DND-41 (cell line): ENCODE measurements at regions not wholly inside any gene's neighbourhood (a gene's known extent, or its start where the extent isn't known, plus 50 kb on each side); places are given as distances from the start of the nearest gene placed in this dataset.

Experiments
- ATAC-seq: fragments of 200-7000 bp; cut with Tn5 transposase; 3 replicates; pipeline ENCODE4 v1.9.1; 2021; ENCODE audit warnings: low read depth; ENCODE audit not compliant: insufficient read depth
- DNase-seq: peaks from one replicate; pipeline ENCODE4 v3.0.0-alpha.2; 2020
- H2AFZ ChIP-seq: 2 replicates; pipeline ENCODE4 v1.6.0; 2012; ENCODE audit warnings: low read depth, low read length
- H3K27ac ChIP-seq: 2 replicates; pipeline ENCODE4 v1.5.1; 2012; ENCODE audit warnings: low read length, inconsistent platforms
- H3K27me3 ChIP-seq: fragments of 200-600 bp; sonication (generic); 2 replicates; pipeline ENCODE4 v1.6.0; 2012; ENCODE audit warnings: low read length, mild to moderate bottlenecking, inconsistent platforms; ENCODE audit not compliant: insufficient read depth, poor library complexity
- H3K36me3 ChIP-seq: 2 replicates; pipeline ENCODE4 v1.5.1; 2012; ENCODE audit warnings: low read length, inconsistent platforms; ENCODE audit not compliant: insufficient read depth
- H3K4me1 ChIP-seq: 2 replicates; pipeline ENCODE4 v1.5.1; 2012; ENCODE audit warnings: mild to moderate bottlenecking, low read length; ENCODE audit not compliant: insufficient read depth
- H3K4me2 ChIP-seq: 2 replicates; pipeline ENCODE4 v1.6.0; 2012; ENCODE audit warnings: mild to moderate bottlenecking, moderate library complexity, low read length, inconsistent platforms; ENCODE audit not compliant: insufficient read depth
- H3K4me3 ChIP-seq, 2 experiments: fragments of 200-600 bp in 1 of 2; shearing (Covaris generic) in 1 of 2; 2 replicates each; pipeline ENCODE4 v1.5.1; 2012 to 2016; ENCODE audit warnings: inconsistent platforms in 2 of 2, low read length in 2 of 2, mild to moderate bottlenecking in 2 of 2, low read depth in 1 of 2, moderate library complexity in 1 of 2
- H3K79me2 ChIP-seq: 2 replicates; pipeline ENCODE4 v1.6.0; 2012; ENCODE audit warnings: low read length, inconsistent platforms; ENCODE audit not compliant: insufficient read depth
- H3K9ac ChIP-seq: 2 replicates; pipeline ENCODE4 v1.6.0; 2012; ENCODE audit warnings: low read depth, mild to moderate bottlenecking, inconsistent platforms, low read length, moderate library complexity
- H3K9me3 ChIP-seq: 2 replicates; pipeline ENCODE4 v1.5.1; 2012; ENCODE audit warnings: low read length, moderate library complexity, mild to moderate bottlenecking, inconsistent platforms; ENCODE audit not compliant: insufficient read depth, severe bottlenecking
- H4K20me1 ChIP-seq: 2 replicates; pipeline ENCODE4 v1.6.0; 2012; ENCODE audit warnings: low read length; ENCODE audit not compliant: insufficient read depth
- EZH2 ChIP-seq: IDR thresholded peaks from 3 replicates; pipeline ENCODE4 v1.6.1; 2012; ENCODE audit warnings: borderline replicate concordance, low read depth, mild to moderate bottlenecking, moderate library complexity, low read length, inconsistent platforms; ENCODE audit not compliant: severe bottlenecking
- TF ChIP-seq, protein P1 (sequence below): IDR thresholded peaks from 2 replicates; pipeline ENCODE4 v1.5.1; 2012; ENCODE audit warnings: borderline replicate concordance, low read length, moderate library complexity, mild to moderate bottlenecking; ENCODE audit not compliant: poor library complexity, severe bottlenecking; ENCODE audit errors: extremely low read depth

DNA sequence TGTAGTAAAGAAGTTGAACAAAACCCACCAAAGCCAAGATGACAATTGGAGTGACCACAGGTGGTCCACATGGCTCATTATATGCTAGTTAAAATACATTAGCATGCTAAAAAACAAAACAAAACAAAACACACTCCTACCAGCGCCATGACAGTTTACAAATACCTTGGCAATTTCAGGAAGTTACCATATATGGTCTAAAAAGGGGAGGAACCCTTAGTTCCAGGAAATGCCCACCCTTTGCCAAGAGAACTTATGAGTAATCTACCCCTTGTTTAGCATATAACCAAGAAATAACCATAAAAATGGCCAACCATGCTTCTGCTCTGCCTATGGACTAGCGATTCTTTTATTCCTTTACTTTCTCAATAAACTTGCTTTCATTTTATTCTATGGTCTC, 979.1 kb upstream of the POT1 start:
- no peak overlapping the region for H3K9ac ChIP-seq
- ATAC-seq (no peak), DNase-seq (no peak)
- H3K4me1 ChIP-seq: no peaks in the 10 kb centered on the region
- no peaks in the 10 kb centered on the region for H3K9me3 ChIP-seq
- no peaks in the 10 kb centered on the region for H3K36me3 ChIP-seq
- H3K4me2 ChIP-seq: no peak overlapping the region
- no peak overlapping the region for H2AFZ ChIP-seq
- H4K20me1 ChIP-seq: no peaks in the 10 kb centered on the region
- no peaks in the 10 kb centered on the region for H3K79me2 ChIP-seq
- H3K27me3 ChIP-seq: no peaks in the 10 kb centered on the region
- TF ChIP-seq, protein P1, sequence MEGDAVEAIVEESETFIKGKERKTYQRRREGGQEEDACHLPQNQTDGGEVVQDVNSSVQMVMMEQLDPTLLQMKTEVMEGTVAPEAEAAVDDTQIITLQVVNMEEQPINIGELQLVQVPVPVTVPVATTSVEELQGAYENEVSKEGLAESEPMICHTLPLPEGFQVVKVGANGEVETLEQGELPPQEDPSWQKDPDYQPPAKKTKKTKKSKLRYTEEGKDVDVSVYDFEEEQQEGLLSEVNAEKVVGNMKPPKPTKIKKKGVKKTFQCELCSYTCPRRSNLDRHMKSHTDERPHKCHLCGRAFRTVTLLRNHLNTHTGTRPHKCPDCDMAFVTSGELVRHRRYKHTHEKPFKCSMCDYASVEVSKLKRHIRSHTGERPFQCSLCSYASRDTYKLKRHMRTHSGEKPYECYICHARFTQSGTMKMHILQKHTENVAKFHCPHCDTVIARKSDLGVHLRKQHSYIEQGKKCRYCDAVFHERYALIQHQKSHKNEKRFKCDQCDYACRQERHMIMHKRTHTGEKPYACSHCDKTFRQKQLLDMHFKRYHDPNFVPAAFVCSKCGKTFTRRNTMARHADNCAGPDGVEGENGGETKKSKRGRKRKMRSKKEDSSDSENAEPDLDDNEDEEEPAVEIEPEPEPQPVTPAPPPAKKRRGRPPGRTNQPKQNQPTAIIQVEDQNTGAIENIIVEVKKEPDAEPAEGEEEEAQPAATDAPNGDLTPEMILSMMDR: no peak
- no peak for TF ChIP-seq EZH2
- H3K27ac ChIP-seq: no peak overlapping the region
- H3K4me3 ChIP-seq: no peak overlapping the region

DNA sequence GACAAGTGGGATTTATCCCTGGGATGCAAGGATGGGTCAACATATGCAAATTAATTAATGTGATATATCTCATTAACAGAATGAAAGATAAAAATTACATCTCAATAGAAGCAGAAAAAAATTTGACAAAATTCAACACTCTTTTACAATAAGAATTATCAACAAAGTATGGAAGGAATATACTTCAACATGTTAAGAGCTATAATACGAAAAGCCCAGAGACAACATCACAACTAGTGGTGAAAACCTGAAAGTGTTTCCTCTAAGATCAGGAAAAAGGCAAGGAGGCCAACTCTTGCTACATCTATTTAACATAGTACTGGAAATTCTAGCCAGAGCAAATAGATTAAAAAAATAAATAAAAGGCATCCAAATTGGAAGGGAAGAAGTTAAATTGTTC, 970.0 kb upstream of the POT1 start:
- Histone ChIP-seq H4K20me1 (no peaks in the 10 kb centered on the region), H3K4me1 (no peaks in the 10 kb centered on the region), H3K9me3 (no peaks in the 10 kb centered on the region), H3K79me2 (no peaks in the 10 kb centered on the region), H3K27me3 (no peaks in the 10 kb centered on the region), H2AFZ (no peak overlapping the region), H3K9ac (no peak overlapping the region), H3K36me3 (no peaks in the 10 kb centered on the region), H3K4me2 (no peak overlapping the region), H3K4me3 (no peak overlapping the region), H3K27ac (no peak overlapping the region)
- DNase-seq: no peak
- ATAC-seq: no peak
- TF ChIP-seq, protein P1: no peak
- no peak for TF ChIP-seq EZH2

DNA sequence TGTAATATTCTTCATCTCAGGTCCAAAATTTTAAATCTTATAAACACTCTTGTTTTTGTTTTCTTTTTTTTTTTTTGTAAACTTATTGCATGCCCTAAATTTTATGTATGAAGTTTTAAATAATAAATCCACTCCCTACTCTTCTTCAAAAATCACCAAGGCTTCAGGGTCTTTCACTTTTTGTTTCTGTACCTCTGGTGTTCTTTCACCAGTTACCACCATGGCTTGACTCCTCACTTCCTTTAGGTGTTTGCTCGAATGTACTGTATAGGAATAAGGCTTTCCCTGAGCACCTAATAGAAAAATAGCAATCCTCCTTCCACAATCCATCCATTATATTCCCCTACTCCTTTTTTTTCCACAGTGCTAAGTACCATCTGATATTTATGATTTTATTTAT, 962.8 kb upstream of the POT1 start:
- DNase-seq (no peak), ATAC-seq (no peak)
- H4K20me1 ChIP-seq: no peaks in the 10 kb centered on the region
- H3K27me3 ChIP-seq: no peaks in the 10 kb centered on the region
- no peak overlapping the region for H3K27ac ChIP-seq
- H3K9ac ChIP-seq: no peak overlapping the region
- no peaks in the 10 kb centered on the region for H3K4me1 ChIP-seq
- no peak overlapping the region for H3K4me3 ChIP-seq
- TF ChIP-seq, protein P1: no peak
- no peak for TF ChIP-seq EZH2
- no peaks in the 10 kb centered on the region for H3K36me3 ChIP-seq
- H3K9me3 ChIP-seq: no peaks in the 10 kb centered on the region
- no peak overlapping the region for H2AFZ ChIP-seq
- no peak overlapping the region for H3K4me2 ChIP-seq
- no peaks in the 10 kb centered on the region for H3K79me2 ChIP-seq

DNA sequence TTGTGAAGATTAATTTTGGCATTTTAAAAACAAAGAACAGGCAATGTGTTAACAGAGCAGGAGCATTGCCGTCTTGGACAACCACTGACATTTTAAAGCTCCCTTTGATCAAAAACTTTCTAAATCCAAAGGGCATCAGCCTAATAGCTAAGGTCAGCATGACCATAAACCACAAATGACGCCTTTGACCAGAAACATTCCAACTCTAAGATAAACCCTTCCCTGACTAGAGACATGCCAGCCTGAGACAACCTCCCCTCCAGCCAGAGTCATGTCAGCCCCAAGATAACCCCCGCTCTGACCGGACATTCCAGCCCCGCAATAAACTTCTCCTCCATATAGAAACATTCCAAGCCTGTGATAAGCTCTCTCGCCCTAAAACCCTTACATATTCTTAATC, 949.4 kb upstream of the POT1 start:
- Histone ChIP-seq H3K27me3 (no peaks in the 10 kb centered on the region), H3K27ac (no peak overlapping the region), H3K9ac (no peak overlapping the region), H3K4me2 (no peak overlapping the region), H3K9me3 (no peaks in the 10 kb centered on the region), H3K36me3 (no peaks in the 10 kb centered on the region), H3K4me1 (no peaks in the 10 kb centered on the region), H3K79me2 (no peaks in the 10 kb centered on the region), H2AFZ (no peak overlapping the region), H3K4me3 (no peak overlapping the region), H4K20me1 (no peaks in the 10 kb centered on the region)
- TF ChIP-seq EZH2: no peak
- TF ChIP-seq, protein P1: no peak
- DNase-seq (no peak), ATAC-seq (no peak)
